ENCODE measurements at regions not wholly inside any gene's neighbourhood (a gene's known extent, or its start where the extent isn't known, plus 50 kb on each side); places are given as distances from the start of the nearest gene placed in this dataset.

DNA sequence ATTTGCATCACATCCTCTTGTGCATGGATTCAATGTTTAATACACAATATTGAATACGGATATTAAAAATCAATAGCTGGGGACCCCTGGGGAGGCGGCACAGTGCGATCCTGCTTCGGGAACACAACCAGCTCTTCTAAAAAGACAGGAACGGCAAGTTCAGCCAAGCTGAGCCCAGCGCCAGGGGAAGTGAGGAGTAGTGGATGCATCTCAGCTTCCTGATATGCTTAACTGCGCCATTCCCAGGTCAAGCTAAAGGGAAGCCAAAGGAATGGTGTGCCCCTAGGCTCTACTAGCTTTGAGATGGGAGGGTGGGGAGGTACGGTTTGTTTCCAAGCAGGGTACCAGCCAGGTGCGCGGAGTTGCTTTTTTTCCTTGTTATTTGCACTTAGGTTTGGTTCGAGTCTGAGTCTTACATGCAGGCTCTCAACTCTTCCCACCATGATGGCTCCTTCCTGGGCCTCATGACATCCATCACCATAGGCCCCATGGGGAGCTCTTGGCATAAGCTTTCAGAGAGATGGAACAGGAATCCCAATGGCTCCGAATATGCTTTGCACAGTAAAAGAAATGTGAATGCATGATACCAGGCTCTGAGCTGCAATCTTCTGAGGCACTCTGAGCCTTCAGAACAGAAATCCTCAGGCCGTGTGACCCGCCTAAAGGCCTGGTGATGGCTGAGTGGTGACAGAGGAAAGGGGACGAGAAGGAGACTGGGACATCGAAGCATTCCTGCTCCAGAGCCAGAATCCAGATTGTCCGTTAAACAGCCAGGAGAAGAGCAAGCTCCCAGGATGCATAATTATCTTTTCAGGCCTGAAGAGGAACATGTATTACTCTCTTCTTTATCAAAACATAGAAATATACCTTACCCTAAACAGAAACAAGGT, 51.8 kb upstream of the BCOR start:
- no peak for DNase-seq (ENCODE audit: low read depth)

DNA sequence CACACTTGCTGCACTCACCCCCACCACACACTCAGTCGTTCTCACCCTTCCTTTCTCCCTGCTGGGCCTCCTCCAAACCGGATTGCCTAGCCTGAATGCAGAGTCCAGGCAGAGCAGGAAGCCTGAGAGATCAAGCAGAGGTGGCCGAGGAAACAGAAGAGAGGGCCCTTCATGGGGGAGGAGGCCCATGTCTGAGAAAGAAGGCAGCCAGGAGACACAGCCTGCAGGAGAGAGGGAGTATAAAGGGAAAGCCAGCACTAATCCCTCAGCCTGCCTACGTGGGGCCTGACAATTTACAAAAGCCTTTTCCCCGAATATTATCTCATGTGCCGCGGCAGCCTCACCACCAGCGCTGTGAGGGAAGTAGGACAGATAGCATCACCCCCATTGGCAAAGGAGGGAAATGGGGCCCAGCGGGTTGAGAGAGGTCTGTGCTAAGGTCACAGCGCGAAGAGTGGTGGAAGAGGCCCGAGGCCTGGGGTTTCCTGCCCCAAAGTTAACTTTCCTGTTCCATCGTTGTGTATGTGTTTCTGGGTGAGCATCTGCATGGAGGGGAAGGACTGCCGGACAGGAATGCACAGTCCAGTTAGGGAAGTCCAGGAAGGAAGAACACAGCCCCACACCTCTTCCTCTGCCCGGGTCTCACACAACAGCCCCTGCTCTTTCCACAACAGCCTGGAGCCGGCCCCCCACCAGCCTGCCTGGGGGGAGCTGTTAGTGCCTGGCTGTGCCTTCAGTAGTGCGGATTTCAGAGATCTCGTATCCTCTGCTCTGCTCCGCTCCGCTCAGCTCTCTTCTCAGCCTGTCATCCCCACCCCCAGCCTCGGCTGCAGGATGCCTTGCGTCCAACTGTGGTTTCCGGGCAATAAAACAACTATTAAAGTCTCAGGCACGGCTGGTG, 50.9 kb upstream of the BCOR start:
- DNase-seq (ENCODE audit: low read depth): no peak

- no peak for DNase-seq (ENCODE audit: low read depth)
These were observed 50.2 kb upstream of the BCOR start for GRCh38 chrX:40147971-40148370.
